ENCODE measurements at regions not wholly inside any gene's neighbourhood (a gene's known extent, or its start where the extent isn't known, plus 50 kb on each side); places are given as distances from the start of the nearest gene placed in this dataset.
"Not testable (repeated sequence)": the region's sequence is repeated elsewhere in the genome, so short reads cannot be mapped to it uniquely, and the experiment has no call there.

GRCh38 chr15:93358166-93359059, 269.4 kb upstream of the RGMA start:
- no peak for TF ChIP-seq CTCF (IDR thresholded peaks at IDR 0.05; ENCODE audit: extremely low read depth, insufficient read depth, missing control alignments)
- no peak for DNase-seq (ENCODE audit: low spot score)
- in situ Hi-C loops (cut with MboI; ENCODE audit: low pct_unique_long_range_greater_than_20kb, low sequenced_read_pairs, unreplicated experiment) = no loop called here

- no peak for TF ChIP-seq CTCF (IDR thresholded peaks at IDR 0.05; ENCODE audit: extremely low read depth, insufficient read depth, missing control alignments)
- DNase-seq (ENCODE audit: low spot score) = no peak
- in situ Hi-C loops (cut with MboI; ENCODE audit: low pct_unique_long_range_greater_than_20kb, low sequenced_read_pairs, unreplicated experiment) = no loop called here
Measured at GRCh38 chr15:93348711-93349545, 259.9 kb upstream of the RGMA start.

GRCh38 chr15:93347986-93348385, 259.0 kb upstream of the RGMA start:
- no peak for DNase-seq (ENCODE audit: low spot score)
- in situ Hi-C loops (cut with MboI; ENCODE audit: low pct_unique_long_range_greater_than_20kb, low sequenced_read_pairs, unreplicated experiment) = no loop called here
- TF ChIP-seq CTCF (IDR thresholded peaks at IDR 0.05; ENCODE audit: extremely low read depth, insufficient read depth, missing control alignments) = no peak

- no peak for DNase-seq (ENCODE audit: low spot score)
- TF ChIP-seq CTCF (IDR thresholded peaks at IDR 0.05; ENCODE audit: extremely low read depth, insufficient read depth, missing control alignments) = no peak
- in situ Hi-C loops (cut with MboI; ENCODE audit: low pct_unique_long_range_greater_than_20kb, low sequenced_read_pairs, unreplicated experiment) = no loop called here
Measured at GRCh38 chr15:93345981-93346380, 257.0 kb upstream of the RGMA start.

GRCh38 chr15:93343402-93343801, 254.4 kb upstream of the RGMA start:
- DNase-seq (ENCODE audit: low spot score); in situ Hi-C loops (cut with MboI; ENCODE audit: low pct_unique_long_range_greater_than_20kb, low sequenced_read_pairs, unreplicated experiment): not testable (repeated sequence)

GRCh38 chr15:93341164-93341563, 252.2 kb upstream of the RGMA start:
- TF ChIP-seq CTCF (IDR thresholded peaks at IDR 0.05; ENCODE audit: extremely low read depth, insufficient read depth, missing control alignments) = no peak
- in situ Hi-C loops (cut with MboI; ENCODE audit: low pct_unique_long_range_greater_than_20kb, low sequenced_read_pairs, unreplicated experiment) = no loop called here
- DNase-seq (ENCODE audit: low spot score) = no peak

- in situ Hi-C loops (cut with MboI; ENCODE audit: low pct_unique_long_range_greater_than_20kb, low sequenced_read_pairs, unreplicated experiment) = no loop called here
- no peak for TF ChIP-seq CTCF (IDR thresholded peaks at IDR 0.05; ENCODE audit: extremely low read depth, insufficient read depth, missing control alignments)
- DNase-seq (ENCODE audit: low spot score) = no peak
Measured at GRCh38 chr15:93340406-93340805, 251.4 kb upstream of the RGMA start.

Data from GM13977 (cell line).